NCI-H1417 treated with DMSO at 0.1 percent for 48 hours (cell line): ENCODE measurements at regions not wholly inside any gene's neighbourhood (a gene's known extent, or its start where the extent isn't known, plus 50 kb on each side); places are given as distances from the start of the nearest gene placed in this dataset.

Source experiments
- DNase-seq: peaks from one replicate; lab custom pipeline; 2025; lab: John Stamatoyannopoulos, UW

GRCh38 chr16:76612497-76612896 is 335.3 kb downstream of the CNTNAP4 start:
- no peak for DNase-seq

- no peak for DNase-seq
These were observed 337.1 kb downstream of the CNTNAP4 start for GRCh38 chr16:76614269-76614668.

GRCh38 chr16:76622876-76623275 is 345.7 kb downstream of the CNTNAP4 start:
- no peak for DNase-seq

- no peak for DNase-seq
These were observed 357.9 kb downstream of the CNTNAP4 start for GRCh38 chr16:76634847-76635697.

- DNase-seq, result no peak
These were observed 362.6 kb downstream of the CNTNAP4 start for GRCh38 chr16:76639685-76640289.

- no peak for DNase-seq
These were observed 373.4 kb downstream of the CNTNAP4 start for GRCh38 chr16:76650582-76650981.

GRCh38 chr16:76653390-76654026 is 376.3 kb downstream of the CNTNAP4 start:
- peak; percentile 59 for DNase-seq

GRCh38 chr16:76654088-76654820 is 377.1 kb downstream of the CNTNAP4 start:
- no peak for DNase-seq

GRCh38 chr16:76656994-76657393 is 379.8 kb downstream of the CNTNAP4 start:
- DNase-seq, result no peak

GRCh38 chr16:76661691-76662235 is 384.6 kb downstream of the CNTNAP4 start:
- no peak for DNase-seq

GRCh38 chr16:76665571-76666275 is 388.5 kb downstream of the CNTNAP4 start:
- DNase-seq, result peak; percentile 3

GRCh38 chr16:76668207-76668725 is 391.1 kb downstream of the CNTNAP4 start:
- no peak for DNase-seq

- DNase-seq, result no peak
These were observed 392.1 kb downstream of the CNTNAP4 start for GRCh38 chr16:76669288-76669687.

- no peak for DNase-seq
These were observed 393.1 kb downstream of the CNTNAP4 start for GRCh38 chr16:76670125-76670857.

- no peak for DNase-seq
These were observed 399.2 kb downstream of the CNTNAP4 start for GRCh38 chr16:76676356-76676755.

GRCh38 chr16:76681296-76681695 is 404.1 kb downstream of the CNTNAP4 start:
- no peak for DNase-seq

- DNase-seq, result no peak
These were observed 405.9 kb downstream of the CNTNAP4 start for GRCh38 chr16:76683051-76683450.

GRCh38 chr16:76696876-76697275 is 419.7 kb downstream of the CNTNAP4 start:
- no peak for DNase-seq

GRCh38 chr16:76705892-76706291 is 428.7 kb downstream of the CNTNAP4 start:
- DNase-seq, result no peak

- DNase-seq, result no peak
These were observed 436.0 kb downstream of the CNTNAP4 start for GRCh38 chr16:76713191-76713590.
